GM23338 (cell line): ENCODE measurements at regions not wholly inside any gene's neighbourhood (a gene's known extent, or its start where the extent isn't known, plus 50 kb on each side); places are given as distances from the start of the nearest gene placed in this dataset.

Experiments
- ATAC-seq: fragments of 200-7000 bp; cut with Tn5 transposase; 3 replicates; pipeline ENCODE4 v1.9.1; 2020
- DNase-seq: peaks from one replicate; pipeline ENCODE4 v3.0.0-alpha.2; 2015; ENCODE audit warnings: low spot score
- H2AFZ ChIP-seq: fragments of 200-600 bp; sonication (generic); 2 replicates; pipeline ENCODE4 v1.8.0; 2016; ENCODE audit warnings: antibody characterized with exemption, mild to moderate bottlenecking, moderate library complexity
- H3F3A ChIP-seq: fragments of 200-600 bp; sonication (generic); replicated peaks from 2 replicates; pipeline ENCODE4 v1.8.0; 2017; ENCODE audit warnings: antibody characterized with exemption, mixed run types, low read depth
- H3K27ac ChIP-seq: fragments of 200-600 bp; sonication (generic); 2 replicates; pipeline ENCODE4 v1.6.1; 2016; ENCODE audit warnings: low read depth
- H3K27me3 ChIP-seq: fragments of 200-600 bp; sonication (generic); 2 replicates; pipeline ENCODE4 v1.8.0; 2016; ENCODE audit warnings: mild to moderate bottlenecking, mixed run types, moderate library complexity; ENCODE audit not compliant: insufficient read depth
- H3K36me3 ChIP-seq: fragments of 200-600 bp; sonication (generic); 2 replicates; pipeline ENCODE4 v1.8.0; 2016; ENCODE audit warnings: mild to moderate bottlenecking; ENCODE audit not compliant: insufficient read depth
- H3K4me1 ChIP-seq: fragments of 200-600 bp; sonication (generic); 2 replicates; pipeline ENCODE4 v1.8.0; 2016; ENCODE audit warnings: mild to moderate bottlenecking, moderate library complexity; ENCODE audit not compliant: insufficient read depth
- H3K4me2 ChIP-seq: fragments of 200-600 bp; sonication (generic); 2 replicates; pipeline ENCODE4 v1.7.1; 2017; ENCODE audit warnings: mixed run types
- H3K4me3 ChIP-seq: fragments of 200-600 bp; sonication (generic); 2 replicates; pipeline ENCODE4 v1.6.1; 2016; ENCODE audit warnings: mixed run types
- H3K79me2 ChIP-seq: fragments of 200-600 bp; sonication (generic); replicated peaks from 2 replicates; pipeline ENCODE4 v1.8.0; 2017; ENCODE audit warnings: mild to moderate bottlenecking; ENCODE audit not compliant: insufficient read depth
- H3K9me2 ChIP-seq: fragments of 200-600 bp; sonication (generic); 2 replicates; pipeline ENCODE4 v1.8.0; 2017; ENCODE audit not compliant: insufficient read depth
- H4K20me1 ChIP-seq: fragments of 200-600 bp; sonication (generic); replicated peaks from 2 replicates; pipeline ENCODE4 v1.8.0; 2017; ENCODE audit warnings: mild to moderate bottlenecking; ENCODE audit not compliant: insufficient read depth
- H3K27ac Mint-ChIP-seq: 2 replicates; pipeline ENCODE4 v1.8.0; 2020; ENCODE audit warnings: inconsistent platforms, mild to moderate bottlenecking, moderate library complexity, mixed read lengths
- H3K27me3 Mint-ChIP-seq: 3 replicates; pipeline ENCODE4 v1.8.0; 2022; ENCODE audit warnings: low read depth, mild to moderate bottlenecking, moderate library complexity, mixed read lengths, inconsistent platforms; ENCODE audit not compliant: insufficient read depth, poor library complexity
- H3K36me3 Mint-ChIP-seq: 3 replicates; pipeline ENCODE4 v1.8.0; 2021; ENCODE audit warnings: low read depth, mild to moderate bottlenecking, inconsistent platforms, moderate library complexity, mixed read lengths
- H3K4me1 Mint-ChIP-seq: 3 replicates; pipeline ENCODE4 v1.8.0; 2020; ENCODE audit warnings: mild to moderate bottlenecking, inconsistent platforms, mixed read lengths
- H3K4me3 Mint-ChIP-seq: 3 replicates; pipeline ENCODE4 v1.8.0; 2021; ENCODE audit warnings: moderate library complexity, mild to moderate bottlenecking, inconsistent platforms, mixed read lengths
- H3K9me3 Mint-ChIP-seq: 3 replicates; pipeline ENCODE4 v1.8.0; 2020; ENCODE audit warnings: moderate library complexity, mild to moderate bottlenecking, inconsistent platforms, mixed read lengths
- CREB1 ChIP-seq: fragments of 250-450 bp; sonication (Bioruptor Pico); IDR thresholded peaks from 2 replicates; pipeline ENCODE4 v1.5.0; 2020; ENCODE audit warnings: low read depth, mild to moderate bottlenecking, moderate library complexity
- EZH2phosphoT487 ChIP-seq: fragments of 200-600 bp; sonication (generic); IDR thresholded peaks from one replicate; pipeline ENCODE4 v1.8.1; 2018; ENCODE audit warnings: antibody characterized with exemption; ENCODE audit not compliant: unreplicated experiment
- JUNB ChIP-seq: IDR thresholded peaks from one replicate; pipeline ENCODE4 v1.6.1; 2016; ENCODE audit warnings: antibody characterized with exemption; ENCODE audit not compliant: unreplicated experiment
- NANOG ChIP-seq: IDR thresholded peaks from 2 replicates; pipeline ENCODE4 v1.6.1; 2016; ENCODE audit warnings: antibody characterized with exemption, borderline replicate concordance
- POLR2AphosphoS5 ChIP-seq: IDR thresholded peaks from 2 replicates; pipeline ENCODE4 v1.6.1; 2016; ENCODE audit warnings: antibody characterized with exemption, low read depth
- ZNF114 ChIP-seq: fragments of 250-450 bp; sonication (Bioruptor Pico); IDR thresholded peaks from 2 replicates; pipeline ENCODE4 v1.5.0; 2020; ENCODE audit warnings: mild to moderate bottlenecking, moderate library complexity
- ZNF331 ChIP-seq: fragments of 250-450 bp; sonication (Bioruptor Pico); IDR thresholded peaks from 2 replicates; pipeline ENCODE4 v1.5.0; 2020; ENCODE audit warnings: low read depth, mild to moderate bottlenecking, moderate library complexity
- TF ChIP-seq, protein P1 (sequence below): IDR thresholded peaks from one replicate; pipeline ENCODE4 v1.6.1; 2018; ENCODE audit warnings: antibody characterized with exemption; ENCODE audit not compliant: unreplicated experiment
- TF ChIP-seq, protein P2 (sequence below): IDR thresholded peaks from 2 replicates; pipeline ENCODE4 v1.6.1; 2016; ENCODE audit warnings: antibody characterized with exemption

DNA sequence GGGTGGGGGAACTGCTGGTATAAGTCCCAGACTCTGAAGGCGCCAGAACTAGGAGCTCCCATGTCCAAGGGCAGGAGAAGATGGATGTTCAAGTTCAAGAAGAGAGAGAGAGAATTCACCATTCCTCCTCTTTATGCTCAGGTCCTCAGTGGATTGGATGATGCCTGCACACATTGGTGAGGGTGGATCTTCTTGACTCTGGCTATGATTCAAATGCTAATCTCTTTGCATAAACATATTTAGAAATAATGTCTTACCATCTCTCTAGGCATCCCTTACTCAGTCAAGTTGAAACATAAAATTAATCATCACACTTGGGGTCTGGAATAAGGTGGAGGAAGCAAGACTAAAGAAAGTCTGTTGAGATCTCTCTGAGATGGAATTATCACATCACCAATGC is 210.6 kb upstream of the CHST9 start:
- Histone ChIP-seq H3K4me2 (no peak overlapping the region), H3K27me3 (no peaks in the 10 kb centered on the region), H2AFZ (no peak overlapping the region), H4K20me1 (no peaks in the 10 kb centered on the region), H3K27ac (no peak overlapping the region), H3F3A (no peaks in the 10 kb centered on the region), H3K4me1 (no peaks in the 10 kb centered on the region), H3K36me3 (no peaks in the 10 kb centered on the region), H3K9me2 (no peaks in the 10 kb centered on the region), H3K79me2 (no peaks in the 10 kb centered on the region), H3K4me3 (no peak overlapping the region)
- DNase-seq (no peak), ATAC-seq (no peak)
- H3K36me3 Mint-ChIP-seq = no peaks in the 10 kb centered on the region
- H3K27me3 Mint-ChIP-seq = no peaks in the 10 kb centered on the region
- H3K27ac Mint-ChIP-seq = no peak overlapping the region
- H3K9me3 Mint-ChIP-seq = no peaks in the 10 kb centered on the region
- TF ChIP-seq, protein P1, sequence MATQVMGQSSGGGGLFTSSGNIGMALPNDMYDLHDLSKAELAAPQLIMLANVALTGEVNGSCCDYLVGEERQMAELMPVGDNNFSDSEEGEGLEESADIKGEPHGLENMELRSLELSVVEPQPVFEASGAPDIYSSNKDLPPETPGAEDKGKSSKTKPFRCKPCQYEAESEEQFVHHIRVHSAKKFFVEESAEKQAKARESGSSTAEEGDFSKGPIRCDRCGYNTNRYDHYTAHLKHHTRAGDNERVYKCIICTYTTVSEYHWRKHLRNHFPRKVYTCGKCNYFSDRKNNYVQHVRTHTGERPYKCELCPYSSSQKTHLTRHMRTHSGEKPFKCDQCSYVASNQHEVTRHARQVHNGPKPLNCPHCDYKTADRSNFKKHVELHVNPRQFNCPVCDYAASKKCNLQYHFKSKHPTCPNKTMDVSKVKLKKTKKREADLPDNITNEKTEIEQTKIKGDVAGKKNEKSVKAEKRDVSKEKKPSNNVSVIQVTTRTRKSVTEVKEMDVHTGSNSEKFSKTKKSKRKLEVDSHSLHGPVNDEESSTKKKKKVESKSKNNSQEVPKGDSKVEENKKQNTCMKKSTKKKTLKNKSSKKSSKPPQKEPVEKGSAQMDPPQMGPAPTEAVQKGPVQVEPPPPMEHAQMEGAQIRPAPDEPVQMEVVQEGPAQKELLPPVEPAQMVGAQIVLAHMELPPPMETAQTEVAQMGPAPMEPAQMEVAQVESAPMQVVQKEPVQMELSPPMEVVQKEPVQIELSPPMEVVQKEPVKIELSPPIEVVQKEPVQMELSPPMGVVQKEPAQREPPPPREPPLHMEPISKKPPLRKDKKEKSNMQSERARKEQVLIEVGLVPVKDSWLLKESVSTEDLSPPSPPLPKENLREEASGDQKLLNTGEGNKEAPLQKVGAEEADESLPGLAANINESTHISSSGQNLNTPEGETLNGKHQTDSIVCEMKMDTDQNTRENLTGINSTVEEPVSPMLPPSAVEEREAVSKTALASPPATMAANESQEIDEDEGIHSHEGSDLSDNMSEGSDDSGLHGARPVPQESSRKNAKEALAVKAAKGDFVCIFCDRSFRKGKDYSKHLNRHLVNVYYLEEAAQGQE = no peak
- no peak for TF ChIP-seq ZNF114
- TF ChIP-seq ZNF331 (CRISPR knock-in tag) = no peak
- no peak overlapping the region for H3K4me3 Mint-ChIP-seq
- H3K4me1 Mint-ChIP-seq = no peaks in the 10 kb centered on the region; the same call in 2 of the 3 replicates

DNA sequence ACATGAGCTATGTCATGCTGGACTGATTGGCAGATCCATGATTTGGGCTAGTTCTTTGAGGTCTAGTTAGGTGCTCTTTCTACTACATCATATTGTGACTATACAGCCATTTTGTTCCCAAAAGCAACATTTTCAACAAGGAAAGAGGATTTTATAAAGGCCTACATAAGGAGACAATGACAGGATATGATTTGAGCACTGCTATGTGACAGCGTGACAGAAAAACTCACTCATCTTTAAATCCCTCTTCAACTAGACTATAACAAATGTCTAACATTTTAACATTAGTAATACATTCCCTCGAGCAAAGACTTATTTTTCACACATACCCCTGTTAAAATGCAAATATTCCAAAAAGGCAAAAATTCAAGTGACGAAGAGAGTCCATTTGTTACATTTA is 209.6 kb upstream of the CHST9 start:
- Histone ChIP-seq H3K4me2 (no peak overlapping the region), H2AFZ (no peak overlapping the region), H4K20me1 (no peaks in the 10 kb centered on the region), H3K4me3 (no peak overlapping the region), H3K79me2 (no peaks in the 10 kb centered on the region), H3K4me1 (no peaks in the 10 kb centered on the region), H3F3A (no peaks in the 10 kb centered on the region), H3K27ac (no peak overlapping the region), H3K9me2 (no peaks in the 10 kb centered on the region), H3K36me3 (no peaks in the 10 kb centered on the region), H3K27me3 (no peaks in the 10 kb centered on the region)
- TF ChIP-seq ZNF114 = no peak
- no peak for TF ChIP-seq NANOG
- TF ChIP-seq CREB1 (CRISPR knock-in tag) = no peak
- TF ChIP-seq, protein P2, sequence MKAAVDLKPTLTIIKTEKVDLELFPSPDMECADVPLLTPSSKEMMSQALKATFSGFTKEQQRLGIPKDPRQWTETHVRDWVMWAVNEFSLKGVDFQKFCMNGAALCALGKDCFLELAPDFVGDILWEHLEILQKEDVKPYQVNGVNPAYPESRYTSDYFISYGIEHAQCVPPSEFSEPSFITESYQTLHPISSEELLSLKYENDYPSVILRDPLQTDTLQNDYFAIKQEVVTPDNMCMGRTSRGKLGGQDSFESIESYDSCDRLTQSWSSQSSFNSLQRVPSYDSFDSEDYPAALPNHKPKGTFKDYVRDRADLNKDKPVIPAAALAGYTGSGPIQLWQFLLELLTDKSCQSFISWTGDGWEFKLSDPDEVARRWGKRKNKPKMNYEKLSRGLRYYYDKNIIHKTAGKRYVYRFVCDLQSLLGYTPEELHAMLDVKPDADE = no peak
- TF ChIP-seq EZH2phosphoT487 = no peak
- TF ChIP-seq POLR2AphosphoS5 = no peak
- no peak for TF ChIP-seq ZNF331 (CRISPR knock-in tag)
- TF ChIP-seq JUNB = no peak
- Mint-ChIP-seq H3K4me3 (no peak overlapping the region), H3K36me3 (no peaks in the 10 kb centered on the region), H3K27me3 (peaks cover 2% of the 10 kb centered on the region), H3K9me3 (no peaks in the 10 kb centered on the region), H3K27ac (no peak overlapping the region), H3K4me1 (no peaks in the 10 kb centered on the region)
- DNase-seq = no peak
- no peak for ATAC-seq
